ENCODE measurements at regions not wholly inside any gene's neighbourhood (a gene's known extent, or its start where the extent isn't known, plus 50 kb on each side); places are given as distances from the start of the nearest gene placed in this dataset.

DNA sequence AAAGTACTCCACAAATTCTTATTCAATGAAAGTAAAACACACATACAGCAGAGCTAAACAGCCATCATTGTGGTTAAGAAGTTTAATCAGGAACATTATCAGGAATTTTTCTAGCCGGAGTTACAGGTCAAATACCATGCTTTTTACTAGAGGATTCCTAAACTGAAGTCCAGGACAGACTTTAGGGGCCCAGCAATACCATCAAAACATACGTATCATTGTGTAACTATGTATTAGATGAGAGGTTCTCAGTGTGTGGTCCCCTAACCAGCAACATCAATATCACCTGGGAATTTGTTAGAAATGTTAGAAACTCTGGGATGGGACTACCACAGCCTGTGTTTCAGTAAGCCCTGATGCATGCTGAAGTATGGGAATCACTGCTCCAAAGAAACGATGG, 404.2 kb upstream of the IL12A start:
- DNase-seq: no peak
- Histone ChIP-seq H3K27ac (no peak overlapping the region), H3K9ac (ENCODE audit: low read depth in 2 of 2, low read length in 2 of 2) (no peak overlapping the region), H3K27me3 (no peaks in the 10 kb centered on the region), H3K4me1 (no peaks in the 10 kb centered on the region), H3K36me3 (no peaks in the 10 kb centered on the region), H3K9me3 (no peaks in the 10 kb centered on the region), H3K4me3 (no peak overlapping the region)
- intact Hi-C loops (cut with DNase I): no loop called here
- TF ChIP-seq CTCF (IDR thresholded peaks at IDR 0.05): no peak

DNA sequence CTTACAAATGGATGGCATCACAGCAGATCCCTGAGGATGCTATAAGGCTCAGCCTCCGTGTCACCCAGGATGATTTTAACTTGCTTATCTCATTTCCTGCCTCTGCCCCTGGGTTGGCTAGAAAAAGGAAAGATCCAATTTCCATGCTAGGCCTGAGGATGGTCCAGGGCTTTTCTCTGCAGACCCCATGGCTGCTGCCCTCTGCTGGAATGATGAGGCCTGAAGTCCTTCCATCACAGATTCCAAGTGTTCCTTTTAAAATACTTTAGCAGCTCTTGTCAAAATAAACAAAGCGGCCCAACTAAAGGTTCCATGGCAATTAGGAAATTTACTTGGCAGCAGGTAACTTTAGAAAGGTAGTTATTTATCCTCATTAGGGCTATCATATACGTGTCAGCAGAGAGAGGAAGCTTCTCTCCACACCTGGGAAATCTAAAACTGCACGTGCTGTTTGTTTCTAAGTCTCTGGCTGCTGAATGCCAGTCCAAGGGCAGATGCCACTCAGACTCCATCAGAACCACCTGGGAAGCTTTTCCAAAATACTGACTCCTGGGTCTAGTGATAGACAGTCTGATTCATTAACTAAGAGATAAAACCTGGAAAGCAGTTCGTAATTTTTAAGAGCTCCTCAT, 401.9 kb upstream of the IL12A start:
- H3K4me3 ChIP-seq: no peak overlapping the region
- H3K4me1 ChIP-seq: no peaks in the 10 kb centered on the region
- H3K27me3 ChIP-seq: no peaks in the 10 kb centered on the region
- no peaks in the 10 kb centered on the region for H3K36me3 ChIP-seq
- TF ChIP-seq CTCF (IDR thresholded peaks at IDR 0.05): no peak
- intact Hi-C loops (cut with DNase I): no loop called here
- H3K9ac ChIP-seq (ENCODE audit: low read depth in 2 of 2, low read length in 2 of 2): no peak overlapping the region
- H3K9me3 ChIP-seq: no peaks in the 10 kb centered on the region
- no peak for DNase-seq
- no peak overlapping the region for H3K27ac ChIP-seq

DNA sequence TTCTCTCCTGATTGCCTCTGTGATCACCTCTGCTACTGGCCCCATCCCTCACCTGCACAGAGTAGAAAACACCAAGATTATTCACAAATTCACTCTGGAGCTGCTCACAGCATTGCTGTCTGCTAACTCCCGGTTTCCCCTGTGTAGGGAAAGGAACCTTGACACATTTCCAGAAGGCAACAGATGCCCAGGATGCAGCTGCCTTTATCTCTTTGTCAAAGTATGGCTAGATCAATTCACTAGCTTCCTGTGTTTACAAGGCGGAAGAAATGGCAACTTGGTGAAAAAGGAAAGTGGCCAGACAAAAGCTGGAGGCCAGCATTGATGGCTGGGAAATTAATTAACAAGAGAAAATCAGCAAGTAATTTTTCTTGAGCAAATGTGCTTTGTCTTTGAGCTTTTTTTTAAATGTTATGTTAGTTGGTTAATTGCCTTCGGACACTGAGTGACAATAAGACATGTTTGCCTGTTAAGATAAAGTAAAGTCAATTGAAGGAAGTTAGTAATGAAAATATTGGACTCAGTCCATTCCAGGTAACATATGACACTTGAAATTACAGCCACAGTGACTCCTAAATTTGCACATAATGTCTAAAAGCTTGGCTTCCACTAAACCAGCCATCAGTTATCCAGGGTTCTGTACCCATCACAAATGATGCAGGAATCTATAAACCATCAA, 394.6 kb upstream of the IL12A start:
- intact Hi-C loops (cut with DNase I): no loop called here
- H3K4me3 ChIP-seq: no peak overlapping the region
- DNase-seq: no peak
- H3K4me1 ChIP-seq: no peaks in the 10 kb centered on the region
- H3K9ac ChIP-seq (ENCODE audit: low read depth in 2 of 2, low read length in 2 of 2): no peak overlapping the region
- H3K36me3 ChIP-seq: no peaks in the 10 kb centered on the region
- no peaks in the 10 kb centered on the region for H3K9me3 ChIP-seq
- no peak for TF ChIP-seq CTCF (IDR thresholded peaks at IDR 0.05)
- no peaks in the 10 kb centered on the region for H3K27me3 ChIP-seq
- H3K27ac ChIP-seq: no peak overlapping the region

DNA sequence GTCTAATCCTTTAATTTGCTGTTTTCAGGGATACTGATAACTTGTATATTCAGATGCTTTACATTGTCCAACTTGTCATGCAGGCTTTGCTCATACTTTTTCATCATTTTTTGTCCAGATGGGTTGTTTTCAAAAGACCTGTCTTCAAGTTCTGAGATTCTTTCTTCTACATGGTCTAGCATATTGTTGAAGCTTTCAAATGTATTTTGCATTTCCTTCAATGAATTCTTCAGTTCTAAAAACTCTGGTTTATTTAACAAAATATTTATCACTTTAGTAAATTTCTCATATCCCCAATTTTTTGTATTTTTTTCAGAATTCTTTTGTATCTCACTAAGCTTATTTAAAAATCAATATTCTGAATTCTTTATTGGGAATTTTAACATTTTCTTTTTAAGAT, 388.3 kb upstream of the IL12A start:
- no peak overlapping the region for H3K27ac ChIP-seq
- H3K9ac ChIP-seq (ENCODE audit: low read depth in 2 of 2, low read length in 2 of 2): no peak overlapping the region
- no peak overlapping the region for H3K4me3 ChIP-seq
- H3K36me3 ChIP-seq: no peaks in the 10 kb centered on the region
- H3K27me3 ChIP-seq: no peaks in the 10 kb centered on the region
- no peak for TF ChIP-seq CTCF (IDR thresholded peaks at IDR 0.05)
- H3K9me3 ChIP-seq: no peaks in the 10 kb centered on the region
- no peaks in the 10 kb centered on the region for H3K4me1 ChIP-seq
- DNase-seq: no peak
- intact Hi-C loops (cut with DNase I): no loop called here

- no peaks in the 10 kb centered on the region for H3K9me3 ChIP-seq
- no peaks in the 10 kb centered on the region for H3K27me3 ChIP-seq
- intact Hi-C loops (cut with DNase I): no loop called here
- DNase-seq: no peak
- no peak for TF ChIP-seq CTCF (IDR thresholded peaks at IDR 0.05)
- no peak overlapping the region for H3K4me3 ChIP-seq
- H3K9ac ChIP-seq (ENCODE audit: low read depth in 2 of 2, low read length in 2 of 2): no peak overlapping the region
- H3K27ac ChIP-seq: no peak overlapping the region
- H3K4me1 ChIP-seq: no peaks in the 10 kb centered on the region
- no peaks in the 10 kb centered on the region for H3K36me3 ChIP-seq
Measured at GRCh38 chr3:159604151-159604581, 384.5 kb upstream of the IL12A start.

Data from colonic mucosa (tissue), 4 donors.